ENCODE measurements at regions not wholly inside any gene's neighbourhood (a gene's known extent, or its start where the extent isn't known, plus 50 kb on each side); places are given as distances from the start of the nearest gene placed in this dataset.

GRCh38 chrX:95953564-95953963, 731.1 kb upstream of the DIAPH2 start:
- TF ChIP-seq CSRNP3 (CRISPR knock-in tag; IDR thresholded peaks at IDR 0.05) (no peak), BACH2 (CRISPR knock-in tag; IDR thresholded peaks at IDR 0.05; ENCODE audit: borderline replicate concordance) (no peak), PATZ1 (CRISPR knock-in tag; IDR thresholded peaks at IDR 0.05; ENCODE audit: borderline replicate concordance) (no peak), POU6F1 (CRISPR knock-in tag; IDR thresholded peaks at IDR 0.05; ENCODE audit: borderline replicate concordance, low read depth) (no peak), ZFP30 (CRISPR knock-in tag; IDR thresholded peaks at IDR 0.05) (no peak), RARB (CRISPR knock-in tag; IDR thresholded peaks at IDR 0.05) (no peak), ZFP3 (CRISPR knock-in tag; IDR thresholded peaks at IDR 0.05) (no peak), CREB5 (CRISPR knock-in tag; IDR thresholded peaks at IDR 0.05; ENCODE audit: low read depth) (no peak), ARNTL (CRISPR knock-in tag; IDR thresholded peaks at IDR 0.05; ENCODE audit: borderline replicate concordance, low read depth) (no peak), ISL1 (CRISPR knock-in tag; IDR thresholded peaks at IDR 0.05) (no peak), CSDC2 (CRISPR knock-in tag; IDR thresholded peaks at IDR 0.05) (no peak), OSR1 (CRISPR knock-in tag; IDR thresholded peaks at IDR 0.05) (no peak)

All from SK-N-SH treated with all-trans-retinoic acid at 6 μM for 48 hours (cell line).